SU-DHL-6 (cell line): ENCODE measurements at regions not wholly inside any gene's neighbourhood (a gene's known extent, or its start where the extent isn't known, plus 50 kb on each side); places are given as distances from the start of the nearest gene placed in this dataset.

Source experiments
- H2AFZ ChIP-seq: fragments of 200-600 bp; sonication (generic); 2 replicates; pipeline ENCODE4 v1.6.1; 2014; ENCODE audit warnings: low read depth, mild to moderate bottlenecking, moderate library complexity, mixed read lengths, antibody characterized with exemption, low read length; ENCODE audit not compliant: severe bottlenecking
- H3F3A ChIP-seq: fragments of 200-600 bp; shearing (Covaris generic); 2 replicates; pipeline ENCODE4 v1.6.0; 2016; ENCODE audit warnings: antibody characterized with exemption, mild to moderate bottlenecking; ENCODE audit not compliant: insufficient read depth
- H3K27ac ChIP-seq: fragments of 200-600 bp; sonication (generic); 2 replicates; pipeline ENCODE4 v1.5.1; 2016; ENCODE audit warnings: low read depth, mild to moderate bottlenecking, low read length, moderate library complexity, mixed read lengths
- H3K27me3 ChIP-seq: fragments of 200-600 bp; sonication (generic), shearing (Covaris generic); 2 replicates; pipeline ENCODE4 v1.6.0; 2014; ENCODE audit warnings: mild to moderate bottlenecking, low read length
- H3K36me3 ChIP-seq: fragments of 200-600 bp; sonication (generic); 2 replicates; pipeline ENCODE4 v1.6.1; 2014; ENCODE audit warnings: mild to moderate bottlenecking, low read length, mixed read lengths
- H3K4me2 ChIP-seq: fragments of 300-600, 200-600 bp; shearing (Covaris generic), sonication (generic); 2 replicates; pipeline ENCODE4 v1.6.0; 2014; ENCODE audit warnings: low read length, low read depth, mild to moderate bottlenecking; ENCODE audit not compliant: poor library complexity, severe bottlenecking
- H3K4me3 ChIP-seq: fragments of 200-600 bp; sonication (generic); 2 replicates; pipeline ENCODE4 v1.5.1; 2014; ENCODE audit warnings: antibody characterized with exemption, low read length, mild to moderate bottlenecking, mixed read lengths; ENCODE audit not compliant: insufficient read depth, poor library complexity, severe bottlenecking
- H3K79me2 ChIP-seq: fragments of 200-600 bp; sonication (generic); 2 replicates; pipeline ENCODE4 v1.6.1; 2014; ENCODE audit warnings: mild to moderate bottlenecking, low read length, moderate library complexity; ENCODE audit not compliant: insufficient read depth
- H3K9ac ChIP-seq: fragments of 200-600 bp; sonication (generic); 2 replicates; pipeline ENCODE4 v1.7.0; 2014; ENCODE audit warnings: mild to moderate bottlenecking, low read length
- H3K9me2 ChIP-seq: fragments of 200-600 bp; sonication (generic); replicated peaks from 2 replicates; pipeline ENCODE4 v1.6.1; 2014; ENCODE audit warnings: low read length; ENCODE audit not compliant: insufficient read depth
- H3K9me3 ChIP-seq: fragments of 200-600 bp; sonication (generic); 2 replicates; pipeline ENCODE4 v1.6.1; 2014; ENCODE audit warnings: low read length, mixed read lengths; ENCODE audit not compliant: insufficient read depth
- H4K20me1 ChIP-seq: fragments of 200-600 bp; sonication (generic); 2 replicates; pipeline ENCODE4 v1.6.1; 2014; ENCODE audit warnings: low read depth, mild to moderate bottlenecking, antibody characterized with exemption, low read length, moderate library complexity, mixed read lengths
- CTCF ChIP-seq: fragments of 200-600 bp; sonication (generic); IDR thresholded peaks from one replicate; pipeline ENCODE4 v1.5.1; 2017; ENCODE audit warnings: antibody characterized with exemption, mild to moderate bottlenecking, low read length, moderate library complexity; ENCODE audit not compliant: insufficient read depth, poor library complexity, severe bottlenecking
- EZH2phosphoT487 ChIP-seq: fragments of 200-600 bp; sonication (generic), shearing (Covaris generic); conservative IDR thresholded peaks from 2 replicates; pipeline ENCODE4 v1.6.1; 2018; ENCODE audit warnings: mild to moderate bottlenecking, antibody characterized with exemption, low read length, moderate library complexity, mixed read lengths

- H3K4me3 ChIP-seq, result no peak overlapping the region
- H3K79me2 ChIP-seq, result no peaks in the 10 kb centered on the region
- no peaks in the 10 kb centered on the region for H3F3A ChIP-seq
- H3K9me2 ChIP-seq, result no peaks in the 10 kb centered on the region
- no peak overlapping the region for H3K9ac ChIP-seq
- H3K9me3 ChIP-seq, result no peaks in the 10 kb centered on the region
- no peak overlapping the region for H3K4me2 ChIP-seq
- no peaks in the 10 kb centered on the region for H3K27me3 ChIP-seq
- TF ChIP-seq EZH2phosphoT487, result no peak
- TF ChIP-seq CTCF, result no peak
- no peak overlapping the region for H2AFZ ChIP-seq
- H4K20me1 ChIP-seq, result no peaks in the 10 kb centered on the region
- H3K27ac ChIP-seq, result no peak overlapping the region
- H3K36me3 ChIP-seq, result no peaks in the 10 kb centered on the region
Measured at GRCh38 chr2:220272656-220273055, 645.2 kb downstream of the SLC4A3 start.

- H3K9ac ChIP-seq, result no peak overlapping the region
Measured at GRCh38 chr2:220273082-220273481, 645.7 kb downstream of the SLC4A3 start.

GRCh38 chr2:220275454-220275853, 648.0 kb downstream of the SLC4A3 start:
- no peak overlapping the region for H3K4me2 ChIP-seq
- no peak overlapping the region for H3K9ac ChIP-seq
- no peak overlapping the region for H3K27ac ChIP-seq
- H3F3A ChIP-seq, result no peaks in the 10 kb centered on the region
- no peaks in the 10 kb centered on the region for H3K36me3 ChIP-seq
- H3K79me2 ChIP-seq, result no peaks in the 10 kb centered on the region
- H4K20me1 ChIP-seq, result no peaks in the 10 kb centered on the region
- no peak overlapping the region for H2AFZ ChIP-seq
- TF ChIP-seq EZH2phosphoT487 (no peak), CTCF (no peak)
- H3K27me3 ChIP-seq, result no peaks in the 10 kb centered on the region
- H3K9me2 ChIP-seq, result no peaks in the 10 kb centered on the region
- H3K4me3 ChIP-seq, result no peak overlapping the region
- H3K9me3 ChIP-seq, result no peaks in the 10 kb centered on the region

More at GRCh38 chr2:220273082-220273481, 645.7 kb downstream of the SLC4A3 start:
- no peaks in the 10 kb centered on the region for H3K79me2 ChIP-seq
- no peak overlapping the region for H3K4me3 ChIP-seq
- no peaks in the 10 kb centered on the region for H3K9me3 ChIP-seq
- H4K20me1 ChIP-seq, result no peaks in the 10 kb centered on the region
- TF ChIP-seq EZH2phosphoT487 (no peak), CTCF (no peak)
- H3K27me3 ChIP-seq, result no peaks in the 10 kb centered on the region
- no peaks in the 10 kb centered on the region for H3F3A ChIP-seq
- H3K4me2 ChIP-seq, result no peak overlapping the region
- no peaks in the 10 kb centered on the region for H3K36me3 ChIP-seq
- no peak overlapping the region for H2AFZ ChIP-seq
- H3K9me2 ChIP-seq, result no peaks in the 10 kb centered on the region
- H3K27ac ChIP-seq, result no peak overlapping the region
